DMS114 treated with DMSO at 0.1 percent for 48 hours (cell line): ENCODE measurements at regions not wholly inside any gene's neighbourhood (a gene's known extent, or its start where the extent isn't known, plus 50 kb on each side); places are given as distances from the start of the nearest gene placed in this dataset.
"Not testable (repeated sequence)": the region's sequence is repeated elsewhere in the genome, so short reads cannot be mapped to it uniquely, and the experiment has no call there.

Experiments
- DNase-seq: peaks from one replicate; lab custom pipeline; 2025; ENCODE audit not compliant: unreplicated experiment; lab: John Stamatoyannopoulos, UW

DNA sequence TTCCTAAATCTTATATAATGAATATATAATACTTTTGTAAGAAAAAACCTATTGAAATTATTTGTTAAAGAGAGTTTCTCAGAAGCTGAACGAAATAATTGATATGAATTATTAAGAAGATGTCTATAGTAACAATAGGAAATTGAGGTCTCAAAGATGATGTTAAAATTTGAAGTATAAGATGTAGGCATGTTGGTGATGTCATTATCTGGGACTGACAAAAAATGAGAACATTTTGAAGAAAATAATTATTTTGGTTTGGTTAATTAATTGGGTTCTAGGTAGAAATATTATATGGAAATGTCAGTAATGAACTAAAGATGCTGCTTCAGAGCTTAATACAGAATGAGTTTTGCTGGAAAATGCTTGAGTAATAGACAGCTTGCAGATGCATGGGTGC, 501.4 kb upstream of the ST8SIA4 start:
- no peak for DNase-seq

DNA sequence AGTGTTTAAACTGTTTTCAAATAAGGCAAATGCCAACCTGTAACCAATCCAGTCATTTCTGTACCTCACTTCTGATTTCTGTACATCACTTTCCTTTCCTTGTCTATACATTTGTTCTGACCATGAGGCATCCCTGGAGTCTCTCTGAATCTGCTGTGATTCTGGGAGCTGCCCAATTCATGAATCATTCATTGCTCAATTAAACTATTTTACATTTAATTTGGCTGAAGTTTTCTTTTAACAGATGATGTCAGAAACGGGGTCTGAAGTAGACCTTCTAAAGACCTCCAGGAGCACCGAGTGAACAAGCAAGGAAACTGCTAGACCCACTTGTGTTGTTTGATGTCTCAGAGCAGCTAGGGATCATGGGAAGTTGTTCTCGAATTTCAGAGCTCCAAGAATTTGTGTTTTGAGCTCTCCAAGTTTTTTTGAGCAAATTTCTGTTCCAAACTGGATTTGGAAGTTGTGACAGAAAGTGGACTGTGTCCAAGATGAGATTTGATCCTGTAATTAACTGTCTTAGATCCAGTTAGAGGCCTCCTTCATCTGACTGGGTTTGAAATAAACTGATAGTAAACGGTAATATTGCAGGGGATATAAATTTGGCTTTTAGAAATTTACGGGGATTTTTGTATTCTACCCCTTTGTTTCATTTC, 490.8 kb upstream of the ST8SIA4 start:
- DNase-seq = no peak

DNA sequence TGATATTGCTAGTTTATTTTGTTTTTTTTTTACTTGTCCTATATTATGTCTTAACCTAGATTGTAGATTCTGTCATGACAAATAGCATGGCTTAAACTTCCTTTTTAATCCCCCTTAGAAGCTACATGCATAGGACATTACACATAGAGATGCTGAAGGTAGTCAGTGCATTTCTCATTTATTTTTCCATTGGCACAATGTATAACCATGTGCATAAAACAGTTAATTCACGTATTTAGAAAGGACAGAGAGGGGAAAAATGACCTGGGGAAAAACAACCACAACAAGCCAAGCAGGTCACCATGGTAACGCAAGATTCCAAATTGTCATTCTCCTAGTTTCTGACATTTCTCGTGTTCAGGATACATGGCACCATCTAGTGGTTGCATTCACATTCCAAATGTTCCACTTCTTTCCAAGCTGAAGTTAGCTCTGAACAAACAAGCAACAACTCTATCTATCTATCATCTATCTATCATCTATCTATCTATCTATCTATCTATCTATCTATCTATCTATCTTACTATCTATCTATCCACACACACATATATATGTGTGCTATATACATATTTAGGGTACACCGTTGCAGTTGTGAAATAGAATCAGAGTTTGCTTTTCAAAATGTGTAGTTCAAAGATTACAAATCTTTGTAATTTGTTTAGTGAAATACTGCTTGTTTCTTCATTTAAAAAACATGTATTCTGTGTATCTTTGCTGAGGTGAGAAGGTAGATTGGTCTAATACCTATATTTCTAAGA, 487.2 kb upstream of the ST8SIA4 start:
- peak; percentile 38 for DNase-seq

DNA sequence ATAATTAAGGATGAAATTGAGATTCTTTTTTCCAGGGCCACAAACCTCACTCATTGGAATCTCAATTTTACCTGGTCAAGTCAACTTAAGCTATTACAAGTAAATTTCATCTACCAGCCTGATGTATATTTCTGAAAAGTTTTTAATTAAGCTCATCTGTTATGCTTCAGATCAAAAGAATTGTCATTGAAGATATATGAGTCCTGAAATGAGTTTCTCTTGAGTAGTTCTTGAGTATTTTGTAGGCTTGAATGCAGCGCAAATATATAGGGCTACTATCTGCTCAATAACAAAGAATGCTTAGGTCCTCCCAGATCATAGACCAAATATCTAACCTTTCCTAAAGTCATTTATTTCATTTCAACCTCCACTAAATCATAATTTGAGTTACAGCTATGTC, 482.2 kb upstream of the ST8SIA4 start:
- no peak for DNase-seq

DNA sequence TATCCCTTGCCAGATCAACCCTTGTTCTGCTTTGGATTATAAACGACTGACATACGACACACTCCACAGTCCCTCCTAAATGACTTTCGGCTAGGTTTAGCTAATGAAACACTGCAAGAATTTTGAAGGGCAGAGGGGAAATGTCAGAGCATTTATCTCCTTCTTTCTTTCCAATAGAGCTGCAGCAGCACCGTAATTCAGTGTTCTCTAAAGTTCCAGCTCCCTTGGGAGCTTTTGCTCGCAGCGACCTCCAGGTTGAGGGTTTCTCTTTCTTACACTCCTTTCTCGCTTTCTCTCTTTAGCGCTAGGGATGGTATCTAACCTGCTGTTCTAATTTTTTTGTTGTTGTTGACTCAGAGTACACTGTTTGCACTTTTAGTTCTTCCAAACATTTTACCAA, 467.1 kb upstream of the ST8SIA4 start:
- DNase-seq = no peak

DNA sequence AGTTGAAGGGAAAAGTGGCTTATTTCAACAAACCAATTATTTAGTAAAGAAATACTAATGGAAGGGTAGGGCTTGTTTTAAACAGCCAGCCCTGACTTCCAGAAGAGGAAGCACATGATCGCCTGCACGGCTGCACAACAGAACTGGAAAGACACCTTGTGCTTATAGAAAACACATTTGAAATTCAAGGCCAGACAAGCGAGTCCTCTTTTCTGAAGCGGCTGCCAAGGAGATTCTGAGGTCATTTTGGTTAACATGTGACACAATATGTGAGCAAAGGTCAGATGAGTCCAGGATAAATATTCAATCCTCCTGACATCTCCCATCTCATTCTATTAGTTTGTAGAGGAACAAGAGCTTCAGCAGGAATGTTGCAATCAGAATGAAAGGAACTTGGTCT, 461.4 kb upstream of the ST8SIA4 start:
- DNase-seq = no peak

DNA sequence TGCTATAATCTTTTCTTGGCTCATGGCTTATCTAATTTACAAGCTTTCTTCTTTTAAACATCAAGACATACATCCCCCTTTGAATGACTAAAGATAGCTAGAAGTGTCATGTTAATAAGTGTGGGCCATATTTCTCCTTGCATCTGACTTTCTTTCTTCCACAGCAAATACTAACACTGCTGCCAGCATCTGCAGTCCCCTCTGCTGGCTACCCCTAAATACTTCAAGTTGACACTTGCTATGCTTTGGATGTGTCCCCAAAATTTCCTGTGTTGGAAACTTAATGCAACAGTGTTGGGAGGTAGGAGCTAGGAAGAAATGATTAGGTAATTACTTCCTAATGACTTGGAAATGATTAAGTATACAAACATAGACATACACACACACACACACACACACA, 459.0 kb upstream of the ST8SIA4 start:
- DNase-seq = no peak

DNA sequence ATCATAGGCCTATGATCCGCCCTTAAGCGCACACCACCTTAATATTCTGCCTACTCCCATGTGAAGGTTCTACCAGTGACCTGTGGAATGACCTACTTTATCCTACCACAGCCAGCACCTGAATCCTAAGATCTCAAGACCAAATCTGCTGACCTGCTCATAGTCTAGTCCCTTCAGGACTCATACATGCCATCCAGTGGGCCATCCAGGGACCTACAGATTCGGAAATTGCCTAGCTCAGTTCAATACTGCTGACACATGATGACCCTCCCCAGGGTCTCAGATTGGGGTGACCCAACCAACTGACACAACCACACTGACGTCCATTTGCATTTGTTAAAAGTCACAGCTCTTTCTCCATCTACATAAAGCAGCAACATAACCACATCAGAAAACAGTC, 443.8 kb upstream of the ST8SIA4 start:
- no peak for DNase-seq

DNA sequence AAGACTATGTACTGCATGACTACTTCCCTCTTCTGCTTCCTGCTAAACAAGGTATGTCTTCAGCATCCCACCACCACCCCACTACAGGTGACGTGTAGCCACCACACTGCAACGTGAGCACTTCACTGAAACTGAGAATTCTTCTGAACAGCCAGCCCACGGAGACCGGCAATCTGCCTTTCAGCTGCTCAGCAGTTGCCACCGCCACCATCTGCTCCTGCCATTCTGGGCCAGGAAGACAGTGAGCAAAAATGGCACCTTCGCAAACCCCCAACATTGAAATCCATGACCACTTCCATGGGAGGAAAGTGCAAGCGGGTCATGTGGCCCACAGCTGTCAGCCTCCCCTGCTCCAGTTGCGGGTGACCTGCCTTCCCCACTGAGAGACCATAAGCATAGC, 443.4 kb upstream of the ST8SIA4 start:
- no peak for DNase-seq

DNA sequence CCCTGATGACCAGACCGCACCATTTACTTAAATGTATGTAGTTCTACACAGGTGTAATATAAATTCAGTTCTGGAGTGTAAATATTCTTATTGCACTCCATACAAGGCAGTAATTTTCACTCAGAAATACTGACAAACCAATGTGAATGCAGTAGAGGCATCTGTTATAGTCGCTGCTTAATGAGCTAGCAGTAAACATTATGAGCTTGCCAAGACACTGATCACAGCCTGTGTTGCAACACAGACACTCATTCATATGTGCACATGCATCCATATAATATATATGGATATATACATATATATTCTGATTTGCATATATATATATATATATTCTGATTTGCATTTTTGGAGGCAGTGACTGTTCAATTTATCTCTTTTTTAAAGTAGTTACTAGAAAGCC, 435.1 kb upstream of the ST8SIA4 start:
- DNase-seq = no peak

DNA sequence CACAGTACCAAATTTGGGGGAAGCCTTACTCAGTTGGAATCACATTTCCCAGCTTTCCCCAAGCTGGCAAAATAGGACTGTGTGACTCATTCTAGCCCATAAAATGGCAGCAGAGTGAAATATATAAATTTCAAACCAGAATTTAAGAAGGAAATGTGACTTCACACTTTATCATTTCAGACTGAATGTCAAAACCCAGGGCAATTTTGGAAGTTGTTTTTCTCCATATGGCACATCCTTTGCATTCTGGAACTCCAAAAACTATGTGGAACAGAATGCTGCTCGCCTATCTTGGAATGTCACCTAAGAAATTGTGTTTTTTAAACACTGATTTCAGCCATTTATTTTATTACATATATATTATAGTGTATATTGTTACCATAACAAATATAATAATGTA, 424.7 kb upstream of the ST8SIA4 start:
- no peak for DNase-seq

DNA sequence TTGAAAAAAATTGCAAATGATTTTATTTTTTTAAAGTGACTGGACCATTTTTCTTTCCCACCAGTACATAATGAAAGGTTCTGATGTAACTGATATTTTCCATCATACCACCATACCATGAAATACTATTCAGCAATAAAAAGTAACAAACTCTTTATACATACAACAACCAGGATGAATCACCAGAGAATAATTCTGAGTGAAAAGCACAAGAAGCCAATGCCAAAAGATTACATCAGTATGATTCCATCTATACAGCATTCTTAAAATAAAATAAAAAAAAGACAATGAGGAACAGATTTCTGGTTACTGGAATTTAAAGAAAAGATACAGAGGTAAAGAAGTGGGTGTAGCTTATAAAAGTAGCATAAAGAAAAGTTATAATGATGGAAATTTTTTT, 423.7 kb upstream of the ST8SIA4 start:
- DNase-seq = no peak

DNA sequence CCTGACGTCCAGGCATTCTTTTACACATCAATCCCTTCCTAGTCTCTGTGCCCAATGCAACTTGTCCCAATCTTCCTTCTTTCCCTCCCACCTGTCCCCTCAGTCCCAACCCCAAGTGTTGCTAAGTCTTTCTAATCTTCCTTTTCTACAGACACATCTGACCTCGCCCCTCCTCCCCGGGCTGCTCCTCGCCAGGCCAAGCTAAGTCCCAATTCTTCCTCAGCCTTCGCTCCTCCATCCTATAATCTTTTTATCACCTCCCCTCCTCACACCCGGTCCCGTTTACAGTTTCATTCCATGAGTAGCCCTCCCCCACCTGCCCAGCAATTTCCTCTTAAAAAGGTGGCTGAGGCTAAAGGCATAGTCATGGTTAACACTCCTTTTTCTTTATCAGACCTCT, 413.3 kb upstream of the ST8SIA4 start:
- not testable (repeated sequence) for DNase-seq

DNA sequence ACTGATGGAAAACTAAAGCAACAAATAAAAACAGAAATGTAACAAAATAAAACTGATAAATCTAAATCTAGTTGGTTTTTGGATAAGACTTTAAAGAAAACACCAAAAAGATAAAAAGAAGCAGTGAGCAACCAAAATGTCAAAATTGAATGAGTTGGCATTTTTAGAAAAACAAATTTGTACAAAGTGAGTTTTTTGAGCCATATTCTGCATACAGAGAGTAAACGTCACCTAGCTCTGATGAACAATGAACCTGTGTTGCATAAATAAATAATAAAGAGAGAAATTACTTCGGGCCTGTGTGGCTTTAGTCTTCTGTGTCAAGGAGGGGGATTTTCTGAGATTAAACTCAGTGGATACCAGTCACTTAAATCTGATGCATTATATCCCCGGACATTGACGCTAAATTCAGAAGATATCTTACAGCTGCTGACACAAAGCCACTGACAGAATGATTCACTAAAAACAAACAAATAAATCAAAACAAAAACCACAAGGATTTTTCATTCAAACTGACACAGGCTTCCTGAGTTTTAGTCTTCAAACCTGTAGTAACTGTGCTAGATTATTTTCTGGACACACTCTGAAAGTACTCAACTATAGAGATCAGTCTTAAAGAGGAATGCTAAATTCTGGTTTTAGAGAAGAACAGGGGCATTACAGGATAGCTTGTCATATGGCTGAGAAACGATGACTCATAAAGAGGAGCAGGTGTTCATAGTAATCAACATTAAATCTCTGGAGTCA, 403.5 kb upstream of the ST8SIA4 start:
- DNase-seq = no peak

DNA sequence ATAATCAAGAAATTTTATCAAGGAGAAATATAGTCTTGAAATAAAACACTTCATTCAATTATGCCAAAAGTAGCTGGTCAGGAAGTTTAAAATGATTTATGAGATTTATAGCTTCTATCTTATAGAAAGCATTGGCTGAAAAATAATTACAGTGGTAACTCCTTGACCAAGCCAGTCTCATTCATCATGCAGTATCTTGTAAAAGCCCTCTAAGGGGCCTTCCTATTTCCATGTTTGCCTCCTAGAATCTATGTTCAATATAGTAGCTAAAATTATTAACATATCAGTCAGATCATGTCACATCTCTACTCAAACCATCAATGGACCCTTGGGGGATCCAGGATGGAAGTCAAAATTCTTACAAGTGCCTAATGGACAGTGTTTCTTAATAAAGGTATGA, 393.4 kb upstream of the ST8SIA4 start:
- DNase-seq = no peak

DNA sequence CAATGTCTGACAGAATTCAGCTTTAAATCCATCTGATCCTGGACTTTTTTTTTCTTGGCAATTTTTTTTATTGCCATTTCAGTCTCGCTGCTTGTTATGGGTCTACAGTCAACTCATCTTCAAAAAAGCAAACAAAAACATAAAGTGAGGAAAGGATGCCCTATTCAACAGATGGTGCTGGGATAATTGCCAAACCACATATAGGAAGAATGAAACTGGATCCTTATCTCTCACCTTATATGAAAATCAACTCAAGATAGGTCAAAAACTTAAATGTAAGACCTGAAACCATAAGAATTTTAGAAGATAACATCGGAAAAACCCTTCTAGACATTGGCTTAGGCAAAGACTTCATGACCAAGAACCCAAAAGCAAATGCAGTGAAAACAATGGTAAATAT, 389.1 kb upstream of the ST8SIA4 start:
- no peak for DNase-seq

DNA sequence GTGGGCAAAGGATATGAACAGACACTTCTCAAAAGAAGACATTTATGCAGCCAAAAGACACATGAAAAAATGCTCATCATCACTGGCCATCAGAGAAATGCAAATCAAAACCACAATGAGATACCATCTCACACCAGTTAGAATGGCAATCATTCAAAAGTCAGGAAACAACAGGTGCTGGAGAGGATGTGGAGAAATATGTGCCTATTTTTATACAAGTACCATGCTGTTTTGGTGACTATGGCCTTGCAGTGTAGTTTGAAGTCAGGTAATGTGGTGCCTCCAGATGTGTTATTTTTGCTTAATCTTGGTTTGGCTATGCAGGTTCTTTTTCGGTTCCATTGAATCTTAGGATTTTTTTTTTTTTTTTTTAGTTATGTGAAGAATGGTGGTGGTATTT, 387.7 kb upstream of the ST8SIA4 start:
- DNase-seq = not testable (repeated sequence)

DNA sequence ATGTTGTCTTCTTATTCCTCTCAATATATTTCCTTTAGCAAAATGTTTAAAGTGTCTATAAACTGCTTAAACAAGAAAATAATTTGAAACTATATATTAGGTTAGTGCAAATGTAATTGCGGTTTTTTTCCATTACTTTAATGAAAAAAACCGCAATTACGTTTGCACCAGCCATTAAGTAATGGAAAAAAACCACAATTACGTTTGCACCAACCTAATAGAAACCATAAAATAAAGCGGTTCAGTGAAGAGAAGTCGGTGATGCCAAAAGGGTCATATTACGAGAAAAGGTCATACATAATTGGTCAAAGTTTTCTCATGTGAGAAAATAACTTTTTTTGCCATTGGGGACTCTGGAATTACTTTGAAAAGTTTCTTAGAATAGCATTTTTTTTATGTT, 385.6 kb upstream of the ST8SIA4 start:
- DNase-seq = no peak

DNA sequence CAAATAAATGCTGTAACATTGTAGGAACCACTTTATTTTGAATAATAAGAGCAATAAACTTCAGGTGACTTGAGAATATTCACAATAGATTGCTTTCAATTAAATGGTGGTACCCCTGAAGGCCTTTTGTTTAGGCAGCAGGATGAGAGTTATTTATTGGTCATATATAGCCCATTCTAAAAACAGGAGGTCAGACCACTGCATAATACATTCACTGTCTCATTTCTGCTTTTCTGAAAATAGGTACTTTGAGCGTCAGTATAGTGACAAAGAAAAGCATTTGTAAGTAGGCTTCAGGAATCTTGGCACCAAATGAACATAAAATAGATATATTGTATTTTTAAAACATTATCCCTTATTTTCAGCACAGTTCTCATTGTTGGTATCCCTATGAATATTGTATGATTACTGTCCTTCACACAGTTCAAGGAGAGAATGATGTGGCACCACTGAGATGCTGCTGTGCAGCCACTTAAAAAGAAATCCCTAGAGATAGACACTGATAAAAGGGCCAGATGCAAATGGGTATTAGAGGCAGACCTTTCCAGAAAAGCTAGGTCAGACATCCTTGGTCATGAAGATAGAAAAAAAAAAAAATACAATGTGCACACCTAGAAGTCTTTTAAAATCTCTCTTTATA, 381.8 kb upstream of the ST8SIA4 start:
- DNase-seq = no peak

DNA sequence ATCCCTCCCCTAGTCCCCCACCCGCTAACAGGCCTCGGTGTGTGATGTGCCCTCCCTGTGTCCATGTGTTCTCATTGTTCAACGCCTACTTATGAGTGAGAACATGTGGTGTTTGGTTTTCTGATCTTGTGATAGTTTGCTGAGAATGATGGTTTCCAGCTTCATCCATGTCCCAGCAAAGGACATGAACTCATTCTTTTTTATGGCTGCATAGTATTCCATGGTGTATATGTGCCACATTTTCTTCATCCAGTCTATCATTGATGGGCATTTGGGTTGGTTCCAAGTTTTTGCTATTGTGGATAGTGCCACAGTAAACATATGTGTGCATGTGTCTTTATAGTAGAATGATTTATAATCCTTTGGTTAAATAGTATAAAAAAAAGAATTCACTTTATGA, 380.9 kb upstream of the ST8SIA4 start:
- not testable (repeated sequence) for DNase-seq

DNA sequence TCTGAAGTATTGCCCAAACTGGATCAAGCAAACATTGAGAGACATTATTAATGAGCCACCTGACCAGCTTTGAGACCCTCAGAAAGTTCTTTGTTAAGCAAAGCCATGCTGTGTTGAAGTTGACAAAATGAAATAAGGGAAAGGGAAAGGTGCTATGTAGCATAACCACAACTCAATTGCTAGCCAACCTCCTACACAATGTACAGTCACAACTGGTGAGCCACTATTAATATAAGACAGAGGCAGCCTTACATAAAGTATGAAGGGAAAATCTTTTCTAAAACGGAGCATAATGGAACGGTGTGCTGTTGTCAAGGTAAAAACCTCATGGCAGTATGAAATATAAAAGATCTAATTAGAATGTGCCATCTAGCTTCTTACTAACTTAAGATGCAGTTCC, 375.8 kb upstream of the ST8SIA4 start:
- no peak for DNase-seq
